ENCODE measurements at regions not wholly inside any gene's neighbourhood (a gene's known extent, or its start where the extent isn't known, plus 50 kb on each side); places are given as distances from the start of the nearest gene placed in this dataset.
"Not testable (repeated sequence)": the region's sequence is repeated elsewhere in the genome, so short reads cannot be mapped to it uniquely, and the experiment has no call there.

- H3K36me3 ChIP-seq: no peaks in the 10 kb centered on the region
- no peak overlapping the region for H3K27ac ChIP-seq
- H3K4me3 ChIP-seq: no peak overlapping the region
- no peaks in the 10 kb centered on the region for H3K27me3 ChIP-seq
- no peak for DNase-seq (ENCODE audit: low spot score in 2 of 2)
- H3K9me3 ChIP-seq: no peaks in the 10 kb centered on the region
- intact Hi-C loops (cut with DNase I): no loop called here
- TF ChIP-seq CTCF (IDR thresholded peaks at IDR 0.05): no peak
- no peaks in the 10 kb centered on the region for H3K4me1 ChIP-seq
Observed at GRCh38 chr22:22754961-22755777, 110.8 kb downstream of the GGTLC2 start.

GRCh38 chr22:22755778-22756100 lies 111.3 kb downstream of the GGTLC2 start:
- no peaks in the 10 kb centered on the region for H3K27me3 ChIP-seq
- no peaks in the 10 kb centered on the region for H3K9me3 ChIP-seq
- DNase-seq (ENCODE audit: low spot score in 2 of 2): no peak
- intact Hi-C loops (cut with DNase I): no loop called here
- H3K4me3 ChIP-seq: no peak overlapping the region
- H3K36me3 ChIP-seq: no peaks in the 10 kb centered on the region
- no peak for TF ChIP-seq CTCF (IDR thresholded peaks at IDR 0.05)
- H3K27ac ChIP-seq: no peak overlapping the region
- no peaks in the 10 kb centered on the region for H3K4me1 ChIP-seq

- H3K27me3 ChIP-seq: no peaks in the 10 kb centered on the region
- no peak for DNase-seq (ENCODE audit: low spot score in 2 of 2)
- intact Hi-C loops (cut with DNase I): no loop called here
- TF ChIP-seq CTCF (IDR thresholded peaks at IDR 0.05): no peak
- no peak overlapping the region for H3K27ac ChIP-seq
- H3K4me1 ChIP-seq: no peaks in the 10 kb centered on the region
- H3K4me3 ChIP-seq: no peak overlapping the region
- H3K36me3 ChIP-seq: no peaks in the 10 kb centered on the region
- H3K9me3 ChIP-seq: no peaks in the 10 kb centered on the region
Observed at GRCh38 chr22:22756109-22756508, 111.7 kb downstream of the GGTLC2 start.

GRCh38 chr22:22756551-22757201 lies 112.3 kb downstream of the GGTLC2 start:
- H3K27ac ChIP-seq; H3K4me3 ChIP-seq; H3K9me3 ChIP-seq; intact Hi-C loops (cut with DNase I); H3K36me3 ChIP-seq; H3K4me1 ChIP-seq; DNase-seq (ENCODE audit: low spot score in 2 of 2); H3K27me3 ChIP-seq: not testable (repeated sequence)

GRCh38 chr22:22758101-22758807 lies 113.8 kb downstream of the GGTLC2 start:
- H3K27ac ChIP-seq; intact Hi-C loops (cut with DNase I); H3K36me3 ChIP-seq: not testable (repeated sequence)

GRCh38 chr22:22759371-22759770 lies 115.0 kb downstream of the GGTLC2 start:
- H3K27ac ChIP-seq: no peak overlapping the region
- intact Hi-C loops (cut with DNase I): no loop called here

More at GRCh38 chr22:22758101-22758807, 113.8 kb downstream of the GGTLC2 start:
- H3K4me1 ChIP-seq; DNase-seq (ENCODE audit: low spot score in 2 of 2); H3K4me3 ChIP-seq; H3K27me3 ChIP-seq; H3K9me3 ChIP-seq: not testable (repeated sequence)

More at GRCh38 chr22:22759371-22759770, 115.0 kb downstream of the GGTLC2 start:
- no peaks in the 10 kb centered on the region for H3K4me1 ChIP-seq
- H3K27me3 ChIP-seq: no peaks in the 10 kb centered on the region
- no peak overlapping the region for H3K4me3 ChIP-seq
- no peak for DNase-seq (ENCODE audit: low spot score in 2 of 2)
- H3K36me3 ChIP-seq: no peaks in the 10 kb centered on the region
- no peaks in the 10 kb centered on the region for H3K9me3 ChIP-seq
- TF ChIP-seq CTCF (IDR thresholded peaks at IDR 0.05): no peak

Data from ascending aorta (tissue), 2 donors.